Testis (tissue), 2 donors: ENCODE measurements at regions not wholly inside any gene's neighbourhood (a gene's known extent, or its start where the extent isn't known, plus 50 kb on each side); places are given as distances from the start of the nearest gene placed in this dataset.

Experiments
- DNase-seq: peaks from one replicate; pipeline ENCODE4 v3.0.0-alpha.2; 2019
- H3K27ac ChIP-seq, 2 donors: fragments of 200-600 bp; sonication (generic); one replicate each; pipeline ENCODE4 v1.5.1; 2019
- H3K27me3 ChIP-seq: fragments of 200-600 bp; sonication (generic); one replicate; pipeline ENCODE4 v1.5.1; 2019
- H3K36me3 ChIP-seq: fragments of 200-600 bp; sonication (generic); one replicate; pipeline ENCODE4 v1.5.1; 2017; ENCODE audit warnings: low read depth; ENCODE audit errors: missing control alignments
- H3K4me1 ChIP-seq: fragments of 200-600 bp; sonication (generic); one replicate; pipeline ENCODE4 v1.5.1; 2019
- H3K4me3 ChIP-seq, 2 donors: fragments of 200-600 bp; sonication (generic); one replicate each; pipeline ENCODE4 v1.5.1; 2017 to 2019
- H3K9me3 ChIP-seq: fragments of 200-600 bp; sonication (generic); one replicate; pipeline ENCODE4 v1.5.1; 2017
- POLR2A ChIP-seq: fragments of 450-650 bp; IDR thresholded peaks from one replicate; pipeline ENCODE4 v1.6.1; 2017; ENCODE audit warnings: antibody characterized with exemption, mild to moderate bottlenecking, moderate library complexity
- WGBS, 2 donors: methylation state at CpG; one replicate each; pipeline ENCODE4 v1.1.5; 2018; 5-methylcytosine and 5-hydroxymethylcytosine counted together
- intact Hi-C: fragments of 100-400 bp; cut with DNase I; formaldehyde crosslinking; loops from one replicate; pipeline ENCODE4 v1.15.1; 2023; ENCODE audit warnings: low total_unique reads
- TF ChIP-seq, protein P1 (sequence below), 3 experiments: fragments of 450-650 bp in 2 of 3; fragments of 200-600 bp in 1 of 3; sonication (generic) in 1 of 3; IDR thresholded peaks; one replicate each; pipeline ENCODE4 v1.5.1; 2016 to 2019; ENCODE audit warnings: antibody characterized with exemption in 3 of 3, mild to moderate bottlenecking in 2 of 3, moderate library complexity in 1 of 3

GRCh38 chr9:118647331-118647730 is 721.9 kb downstream of the BRINP1 start:
- no peak for DNase-seq
- Histone ChIP-seq H3K4me3 (no peak overlapping the region), H3K9me3 (no peaks in the 10 kb centered on the region), H3K27ac (no peak overlapping the region), H3K4me1 (no peaks in the 10 kb centered on the region), H3K27me3 (no peaks in the 10 kb centered on the region), H3K36me3 (no peaks in the 10 kb centered on the region)
- no peak for TF ChIP-seq POLR2A
- TF ChIP-seq, protein P1, sequence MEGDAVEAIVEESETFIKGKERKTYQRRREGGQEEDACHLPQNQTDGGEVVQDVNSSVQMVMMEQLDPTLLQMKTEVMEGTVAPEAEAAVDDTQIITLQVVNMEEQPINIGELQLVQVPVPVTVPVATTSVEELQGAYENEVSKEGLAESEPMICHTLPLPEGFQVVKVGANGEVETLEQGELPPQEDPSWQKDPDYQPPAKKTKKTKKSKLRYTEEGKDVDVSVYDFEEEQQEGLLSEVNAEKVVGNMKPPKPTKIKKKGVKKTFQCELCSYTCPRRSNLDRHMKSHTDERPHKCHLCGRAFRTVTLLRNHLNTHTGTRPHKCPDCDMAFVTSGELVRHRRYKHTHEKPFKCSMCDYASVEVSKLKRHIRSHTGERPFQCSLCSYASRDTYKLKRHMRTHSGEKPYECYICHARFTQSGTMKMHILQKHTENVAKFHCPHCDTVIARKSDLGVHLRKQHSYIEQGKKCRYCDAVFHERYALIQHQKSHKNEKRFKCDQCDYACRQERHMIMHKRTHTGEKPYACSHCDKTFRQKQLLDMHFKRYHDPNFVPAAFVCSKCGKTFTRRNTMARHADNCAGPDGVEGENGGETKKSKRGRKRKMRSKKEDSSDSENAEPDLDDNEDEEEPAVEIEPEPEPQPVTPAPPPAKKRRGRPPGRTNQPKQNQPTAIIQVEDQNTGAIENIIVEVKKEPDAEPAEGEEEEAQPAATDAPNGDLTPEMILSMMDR (IDR thresholded peaks at IDR 0.05), result no peak
- WGBS, 2 donors, result 29 to 50% methylated on average over 1 of the region's 1 CpG
- intact Hi-C loops, result no loop called here

GRCh38 chr9:118650417-118650816 is 718.8 kb downstream of the BRINP1 start:
- Histone ChIP-seq H3K4me3 (no peak overlapping the region), H3K4me1 (no peaks in the 10 kb centered on the region), H3K9me3 (no peaks in the 10 kb centered on the region), H3K36me3 (no peaks in the 10 kb centered on the region), H3K27ac (no peak overlapping the region), H3K27me3 (no peaks in the 10 kb centered on the region)
- intact Hi-C loops, result no loop called here
- TF ChIP-seq POLR2A, result no peak
- TF ChIP-seq, protein P1 (IDR thresholded peaks at IDR 0.05), result no peak
- DNase-seq, result no peak

DNA sequence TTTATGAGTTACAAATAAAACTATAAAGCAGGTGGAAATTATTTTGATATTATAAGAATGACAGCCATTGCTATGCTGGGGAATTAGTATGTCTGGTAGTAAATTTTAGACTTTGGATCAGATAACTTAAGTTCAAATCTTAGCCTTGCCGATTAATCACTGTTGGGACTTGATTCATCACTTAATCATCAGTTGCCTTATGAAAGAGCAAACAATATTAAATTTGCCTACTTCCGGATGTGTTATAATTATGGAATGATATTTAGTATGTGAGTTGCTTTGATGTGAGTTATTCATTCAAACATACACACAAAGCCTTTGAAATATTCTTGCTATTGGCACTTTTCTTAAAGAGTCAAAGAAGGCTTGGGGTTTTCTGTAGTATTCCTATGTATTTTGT is 717.7 kb downstream of the BRINP1 start:
- WGBS, 2 donors, result 66 to 70% methylated on average over 2 of the region's 2 CpGs
- Histone ChIP-seq H3K36me3 (no peaks in the 10 kb centered on the region), H3K27ac (no peak overlapping the region), H3K9me3 (no peaks in the 10 kb centered on the region), H3K4me1 (no peaks in the 10 kb centered on the region), H3K27me3 (no peaks in the 10 kb centered on the region), H3K4me3 (no peak overlapping the region)
- intact Hi-C loops, result no loop called here
- no peak for TF ChIP-seq POLR2A
- TF ChIP-seq, protein P1 (IDR thresholded peaks at IDR 0.05), result no peak
- DNase-seq, result no peak

DNA sequence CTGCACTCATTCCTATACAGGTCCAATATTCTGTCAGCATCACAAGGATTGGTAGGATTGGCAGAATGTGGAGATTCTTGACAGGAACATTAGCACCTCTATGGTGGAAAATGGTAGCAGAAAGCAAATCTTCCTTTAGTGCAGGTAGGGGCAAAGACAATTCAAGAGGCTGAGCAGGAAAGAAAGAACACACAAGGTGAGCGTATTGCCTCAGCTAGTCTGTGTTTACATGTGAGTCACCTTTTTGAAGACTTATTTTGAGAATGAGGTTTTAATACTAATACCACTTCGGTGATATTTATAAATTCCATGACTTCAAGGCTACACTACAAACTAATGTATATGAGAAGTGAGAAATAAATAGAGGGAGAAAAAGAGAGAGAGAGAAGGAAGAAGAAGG is 717.0 kb downstream of the BRINP1 start:
- Histone ChIP-seq H3K27ac (no peak overlapping the region), H3K36me3 (no peaks in the 10 kb centered on the region), H3K9me3 (no peaks in the 10 kb centered on the region), H3K4me3 (no peak overlapping the region), H3K4me1 (no peaks in the 10 kb centered on the region), H3K27me3 (no peaks in the 10 kb centered on the region)
- no peak for TF ChIP-seq POLR2A
- TF ChIP-seq, protein P1 (IDR thresholded peaks at IDR 0.05), result no peak
- intact Hi-C loops, result no loop called here
- 79 to 95% methylated on average over 2 of the region's 2 CpGs for WGBS, 2 donors
- DNase-seq, result no peak

GRCh38 chr9:118652912-118653311 is 716.3 kb downstream of the BRINP1 start:
- TF ChIP-seq POLR2A, result no peak
- TF ChIP-seq, protein P1 (IDR thresholded peaks at IDR 0.05), result no peak
- 89 to 91% methylated on average over 2 of the region's 2 CpGs for WGBS, 2 donors
- Histone ChIP-seq H3K4me3 (no peak overlapping the region), H3K9me3 (no peaks in the 10 kb centered on the region), H3K36me3 (no peaks in the 10 kb centered on the region), H3K4me1 (no peaks in the 10 kb centered on the region), H3K27ac (no peak overlapping the region), H3K27me3 (no peaks in the 10 kb centered on the region)
- intact Hi-C loops, result no loop called here
- DNase-seq, result no peak
